Activated CD4-positive, CD25-positive, alpha-beta regulatory T cell treated with anti-CD3 and anti-CD28 coated beads, Interleukin-2, amount 50 U/mL, for 16 hours (primary cell): ENCODE measurements at regions not wholly inside any gene's neighbourhood (a gene's known extent, or its start where the extent isn't known, plus 50 kb on each side); places are given as distances from the start of the nearest gene placed in this dataset.
"Not testable (repeated sequence)": the region's sequence is repeated elsewhere in the genome, so short reads cannot be mapped to it uniquely, and the experiment has no call there.

Source experiments
- DNase-seq: peaks from one replicate; pipeline ENCODE4 v3.0.0-alpha.2; 2020; ENCODE audit warnings: low read depth, low spot score

GRCh38 chr3:105979961-105980360 is 111.1 kb upstream of the CBLB start:
- DNase-seq: no peak

GRCh38 chr3:105982207-105982606 is 113.4 kb upstream of the CBLB start:
- DNase-seq: no peak

GRCh38 chr3:105984837-105985236 is 116.0 kb upstream of the CBLB start:
- DNase-seq: no peak

- not testable (repeated sequence) for DNase-seq
These were observed 117.5 kb upstream of the CBLB start for GRCh38 chr3:105986343-105986742.

- DNase-seq: no peak
These were observed 119.0 kb upstream of the CBLB start for GRCh38 chr3:105987809-105988208.

GRCh38 chr3:105988540-105989212 is 119.9 kb upstream of the CBLB start:
- DNase-seq: no peak

GRCh38 chr3:105996781-105997180 is 128.0 kb upstream of the CBLB start:
- no peak for DNase-seq

GRCh38 chr3:105997466-105997799 is 128.6 kb upstream of the CBLB start:
- DNase-seq: no peak

GRCh38 chr3:105997800-105998526 is 129.2 kb upstream of the CBLB start:
- no peak for DNase-seq

- no peak for DNase-seq
These were observed 131.0 kb upstream of the CBLB start for GRCh38 chr3:105999856-106000255.

- DNase-seq: no peak
These were observed 133.1 kb upstream of the CBLB start for GRCh38 chr3:106001923-106002322.

GRCh38 chr3:106004137-106004681 is 135.4 kb upstream of the CBLB start:
- no peak for DNase-seq

- DNase-seq: no peak
These were observed 136.0 kb upstream of the CBLB start for GRCh38 chr3:106004826-106005225.

GRCh38 chr3:106006001-106006400 is 137.2 kb upstream of the CBLB start:
- no peak for DNase-seq

GRCh38 chr3:106006571-106006970 is 137.8 kb upstream of the CBLB start:
- no peak for DNase-seq

- DNase-seq: no peak
These were observed 138.7 kb upstream of the CBLB start for GRCh38 chr3:106007512-106007911.

- no peak for DNase-seq
These were observed 140.0 kb upstream of the CBLB start for GRCh38 chr3:106008766-106009165.

GRCh38 chr3:106010829-106011228 is 142.0 kb upstream of the CBLB start:
- no peak for DNase-seq

- no peak for DNase-seq
These were observed 145.2 kb upstream of the CBLB start for GRCh38 chr3:106013971-106014370.

- no peak for DNase-seq
These were observed 145.7 kb upstream of the CBLB start for GRCh38 chr3:106014518-106014917.

- no peak for DNase-seq
These were observed 146.2 kb upstream of the CBLB start for GRCh38 chr3:106014971-106015370.

- no peak for DNase-seq
These were observed 149.3 kb upstream of the CBLB start for GRCh38 chr3:106018102-106018501.

- no peak for DNase-seq
These were observed 150.2 kb upstream of the CBLB start for GRCh38 chr3:106018929-106019550.
